ENCODE measurements at regions not wholly inside any gene's neighbourhood (a gene's known extent, or its start where the extent isn't known, plus 50 kb on each side); places are given as distances from the start of the nearest gene placed in this dataset.
A peak's percentile ranks its signal among the peaks of the same experiment; 100 is the strongest.

DNA sequence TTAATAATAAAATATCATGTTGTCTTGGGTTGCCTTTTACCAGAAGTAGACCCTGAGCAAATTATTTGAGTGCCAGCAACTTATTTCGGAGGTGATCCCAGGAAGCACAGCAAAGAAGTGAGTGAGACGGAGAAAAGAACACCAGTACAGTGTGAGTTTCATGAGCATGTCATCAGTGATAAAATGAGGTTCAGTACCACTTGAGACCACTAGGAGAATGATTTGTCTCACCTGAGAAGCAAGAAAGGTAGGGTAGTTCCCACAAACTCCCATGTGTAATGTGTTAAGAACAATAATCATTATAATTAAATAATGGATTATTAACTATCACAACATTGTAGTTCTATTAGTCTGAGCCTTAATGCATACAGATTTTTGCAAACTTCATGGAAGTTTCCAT lies 112.8 kb upstream of the DMD start:
- TF ChIP-seq, protein P1, sequence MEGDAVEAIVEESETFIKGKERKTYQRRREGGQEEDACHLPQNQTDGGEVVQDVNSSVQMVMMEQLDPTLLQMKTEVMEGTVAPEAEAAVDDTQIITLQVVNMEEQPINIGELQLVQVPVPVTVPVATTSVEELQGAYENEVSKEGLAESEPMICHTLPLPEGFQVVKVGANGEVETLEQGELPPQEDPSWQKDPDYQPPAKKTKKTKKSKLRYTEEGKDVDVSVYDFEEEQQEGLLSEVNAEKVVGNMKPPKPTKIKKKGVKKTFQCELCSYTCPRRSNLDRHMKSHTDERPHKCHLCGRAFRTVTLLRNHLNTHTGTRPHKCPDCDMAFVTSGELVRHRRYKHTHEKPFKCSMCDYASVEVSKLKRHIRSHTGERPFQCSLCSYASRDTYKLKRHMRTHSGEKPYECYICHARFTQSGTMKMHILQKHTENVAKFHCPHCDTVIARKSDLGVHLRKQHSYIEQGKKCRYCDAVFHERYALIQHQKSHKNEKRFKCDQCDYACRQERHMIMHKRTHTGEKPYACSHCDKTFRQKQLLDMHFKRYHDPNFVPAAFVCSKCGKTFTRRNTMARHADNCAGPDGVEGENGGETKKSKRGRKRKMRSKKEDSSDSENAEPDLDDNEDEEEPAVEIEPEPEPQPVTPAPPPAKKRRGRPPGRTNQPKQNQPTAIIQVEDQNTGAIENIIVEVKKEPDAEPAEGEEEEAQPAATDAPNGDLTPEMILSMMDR (IDR thresholded peaks at IDR 0.05; ENCODE audit: low read depth, low read length, missing control alignments) = peak; percentile 9
- in situ Hi-C loops (cut with HindIII; ENCODE audit: low sequenced_read_pairs) = no loop called here

DNA sequence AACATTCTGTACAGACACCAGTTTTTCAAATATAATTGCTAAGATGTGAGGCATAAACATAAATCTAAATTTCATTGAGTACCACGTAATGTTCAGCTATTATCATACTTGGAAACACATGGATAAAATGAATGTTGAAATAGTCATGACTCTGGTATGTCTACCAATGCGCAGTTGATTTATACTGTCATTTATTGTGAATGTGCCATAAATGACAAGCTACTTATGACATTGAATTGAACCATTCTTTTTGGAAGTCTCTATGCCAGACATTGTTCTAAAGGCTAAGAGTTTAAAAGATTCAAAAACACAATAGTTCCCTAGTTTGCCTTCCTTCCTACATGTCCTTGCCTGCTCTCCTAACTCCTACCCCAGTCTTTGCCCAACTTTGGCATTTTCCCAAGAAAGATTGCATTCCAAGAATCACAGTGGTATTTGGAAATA lies 96.6 kb upstream of the DMD start:
- no peak for DNase-seq (ENCODE audit: low read depth)
- no peak overlapping the region for H3K4me3 ChIP-seq (ENCODE audit: low read depth, low read length)
- TF ChIP-seq, protein P1 (IDR thresholded peaks at IDR 0.05; ENCODE audit: low read depth, low read length, missing control alignments) = no peak
- in situ Hi-C loops (cut with HindIII; ENCODE audit: low sequenced_read_pairs) = no loop called here

More for the DNA sequence above, 112.8 kb upstream of the DMD start:
- DNase-seq (ENCODE audit: low read depth) = no peak
- H3K4me3 ChIP-seq (ENCODE audit: low read depth, low read length) = no peak overlapping the region

DNA sequence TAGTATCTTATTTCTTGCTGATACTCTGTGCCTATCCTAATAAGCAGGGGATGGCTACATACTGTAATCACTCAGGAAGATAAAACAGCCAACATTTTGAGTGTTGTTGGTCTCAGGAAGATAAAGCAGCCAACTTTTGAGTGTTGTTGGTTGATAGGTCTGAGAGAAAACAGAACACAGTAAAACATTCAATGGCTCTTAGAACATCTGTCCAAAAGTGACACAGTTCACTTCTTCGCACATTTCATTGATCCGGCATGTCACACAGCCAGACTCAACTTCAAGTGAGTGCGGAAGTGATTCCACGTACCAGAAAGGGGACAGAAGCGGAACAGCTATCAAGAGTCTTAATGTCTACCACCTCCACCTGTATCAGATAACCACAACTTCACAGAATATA lies 87.3 kb upstream of the DMD start:
- H3K4me3 ChIP-seq (ENCODE audit: low read depth, low read length) = no peak overlapping the region
- no peak for DNase-seq (ENCODE audit: low read depth)
- TF ChIP-seq, protein P1 (IDR thresholded peaks at IDR 0.05; ENCODE audit: low read depth, low read length, missing control alignments) = no peak
- in situ Hi-C loops (cut with HindIII; ENCODE audit: low sequenced_read_pairs) = no loop called here

DNA sequence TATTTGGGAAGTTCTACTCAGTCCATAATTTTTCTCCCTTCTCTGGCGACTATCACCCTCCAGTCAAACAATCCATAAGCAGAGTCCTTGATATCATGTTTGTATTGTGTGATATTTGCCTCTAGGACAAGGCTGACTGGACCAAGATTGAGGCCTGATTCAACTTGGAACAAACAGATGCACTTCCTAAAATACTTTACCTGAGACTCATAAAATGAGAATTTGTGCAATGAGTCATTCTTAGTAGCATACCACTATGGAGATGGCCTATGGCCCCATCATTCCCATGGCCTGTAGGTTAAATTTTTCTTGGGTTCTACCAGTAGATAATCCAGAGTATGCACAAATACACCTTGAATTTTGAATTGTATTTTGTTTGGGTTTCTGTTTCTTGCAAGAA lies 74.2 kb upstream of the DMD start:
- no peak for DNase-seq (ENCODE audit: low read depth)
- TF ChIP-seq, protein P1 (IDR thresholded peaks at IDR 0.05; ENCODE audit: low read depth, low read length, missing control alignments) = no peak

DNA sequence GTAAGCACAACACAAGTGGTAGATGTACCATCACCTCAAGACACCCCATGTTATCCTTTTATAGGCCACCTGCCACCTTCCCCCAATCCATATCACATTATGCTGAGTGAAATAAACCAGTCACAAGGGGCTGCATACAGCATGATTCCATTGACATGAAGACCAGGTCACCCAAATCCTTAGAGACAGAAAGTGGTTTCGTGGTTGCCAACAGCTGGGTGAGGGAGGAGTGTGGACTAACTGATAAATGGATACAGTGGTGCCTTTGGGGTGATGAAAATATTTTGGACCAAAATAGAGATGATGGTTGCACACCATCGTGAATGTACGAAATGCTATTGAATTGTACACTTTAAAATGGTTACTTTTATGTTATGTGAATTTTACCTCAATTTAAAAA lies 65.7 kb upstream of the DMD start:
- TF ChIP-seq, protein P1 (IDR thresholded peaks at IDR 0.05; ENCODE audit: low read depth, low read length, missing control alignments) = no peak
- H3K4me3 ChIP-seq (ENCODE audit: low read depth, low read length) = no peak overlapping the region
- in situ Hi-C loops (cut with HindIII; ENCODE audit: low sequenced_read_pairs) = no loop called here
- no peak for DNase-seq (ENCODE audit: low read depth)

More for the DNA sequence above, 74.2 kb upstream of the DMD start:
- in situ Hi-C loops (cut with HindIII; ENCODE audit: low sequenced_read_pairs) = no loop called here
- H3K4me3 ChIP-seq (ENCODE audit: low read depth, low read length) = no peak overlapping the region

DNA sequence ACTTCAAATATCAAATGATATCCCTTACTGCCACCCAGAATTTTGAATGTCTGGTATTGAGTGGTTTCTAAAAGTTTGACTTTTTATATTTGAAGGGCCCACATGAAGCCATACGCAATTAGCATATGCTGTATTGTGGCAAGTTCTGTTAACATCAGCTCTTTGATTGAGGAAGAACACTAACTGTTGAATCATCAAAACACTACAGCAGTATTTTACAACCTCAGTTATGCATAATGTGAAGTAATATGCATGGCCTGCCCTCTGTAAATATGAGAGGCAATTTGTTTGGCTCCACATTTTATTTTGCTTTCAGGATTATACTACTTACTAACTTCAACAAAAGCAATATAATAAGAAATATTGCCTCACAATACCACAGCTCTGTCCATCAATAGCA lies 62.2 kb upstream of the DMD start:
- DNase-seq (ENCODE audit: low read depth) = no peak
- TF ChIP-seq, protein P1 (IDR thresholded peaks at IDR 0.05; ENCODE audit: low read depth, low read length, missing control alignments) = no peak
- in situ Hi-C loops (cut with HindIII; ENCODE audit: low sequenced_read_pairs) = no loop called here
- no peak overlapping the region for H3K4me3 ChIP-seq (ENCODE audit: low read depth, low read length)

DNA sequence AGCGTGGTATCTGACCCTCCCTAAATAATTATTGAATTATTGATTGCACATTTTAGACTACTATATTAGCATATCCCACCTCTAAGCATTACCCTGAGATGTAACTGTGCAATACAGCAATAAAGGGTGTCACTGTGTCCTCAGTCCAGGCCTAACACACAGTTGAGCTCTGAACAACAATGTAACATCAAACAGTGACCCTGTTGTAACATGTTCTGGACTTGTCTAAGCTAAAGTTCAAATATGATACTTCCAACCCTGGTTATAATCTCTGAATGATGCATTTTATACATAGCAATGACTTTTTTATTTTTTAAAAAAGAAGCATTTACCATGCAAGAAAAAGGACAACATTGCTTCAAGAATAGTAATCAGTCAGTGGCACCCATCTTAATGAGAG lies 61.6 kb upstream of the DMD start:
- no peak for DNase-seq (ENCODE audit: low read depth)
- TF ChIP-seq, protein P1 (IDR thresholded peaks at IDR 0.05; ENCODE audit: low read depth, low read length, missing control alignments) = no peak
- H3K4me3 ChIP-seq (ENCODE audit: low read depth, low read length) = no peak overlapping the region
- in situ Hi-C loops (cut with HindIII; ENCODE audit: low sequenced_read_pairs) = no loop called here
